HL-60 (cell line): ENCODE measurements at regions not wholly inside any gene's neighbourhood (a gene's known extent, or its start where the extent isn't known, plus 50 kb on each side); places are given as distances from the start of the nearest gene placed in this dataset.

Source experiments
- DNase-seq, 2 experiments: peaks; one replicate each; pipeline ENCODE4 v3.0.0-alpha.2; 2010 to 2020; ENCODE audit warnings: low read depth in 1 of 2, low spot score in 1 of 2
- H3K27ac ChIP-seq: fragments of 250-450 bp; sonication (Bioruptor Pico); replicated peaks from 2 replicates; pipeline ENCODE4 v1.5.1; 2020; ENCODE audit warnings: mild to moderate bottlenecking, moderate library complexity
- H3K27me3 ChIP-seq: fragments of 250-450 bp; sonication (Bioruptor Pico); 2 replicates; pipeline ENCODE4 v1.5.1; 2021; ENCODE audit warnings: mild to moderate bottlenecking, moderate library complexity; ENCODE audit not compliant: insufficient read depth, poor library complexity, severe bottlenecking
- H3K4me3 ChIP-seq: replicated peaks from 2 replicates; pipeline ENCODE4 v1.5.1; 2011; ENCODE audit warnings: mild to moderate bottlenecking, control low read depth, low read length; ENCODE audit not compliant: insufficient read depth
- GABPA ChIP-seq: IDR thresholded peaks from 2 replicates; pipeline ENCODE4 v1.6.1; 2012; ENCODE audit warnings: low read depth
- POLR2AphosphoS5 ChIP-seq: IDR thresholded peaks from 2 replicates; pipeline ENCODE4 v1.6.1; 2012; ENCODE audit warnings: low read depth
- SPI1 ChIP-seq: IDR thresholded peaks from 2 replicates; pipeline ENCODE4 v1.6.1; 2012; ENCODE audit warnings: low read depth, mild to moderate bottlenecking, borderline replicate concordance
- TF ChIP-seq, protein P1 (sequence below): IDR thresholded peaks from one replicate; pipeline ENCODE4 v1.5.1; 2011; ENCODE audit warnings: low read length, control low read depth, inconsistent platforms; ENCODE audit not compliant: insufficient read depth
- TF ChIP-seq, protein P2 (sequence below): IDR thresholded peaks from 2 replicates; pipeline ENCODE4 v1.6.1; 2012; ENCODE audit warnings: low read depth; ENCODE audit not compliant: insufficient replicate concordance

GRCh38 chr1:219333626-219334025 lies 159.9 kb downstream of the LYPLAL1 start:
- H3K27ac ChIP-seq, result no peak overlapping the region
- DNase-seq, result no peak
- no peaks in the 10 kb centered on the region for H3K27me3 ChIP-seq
- TF ChIP-seq GABPA, result no peak
- no peak overlapping the region for H3K4me3 ChIP-seq

GRCh38 chr1:219331424-219331823 lies 157.7 kb downstream of the LYPLAL1 start:
- Histone ChIP-seq H3K27me3 (no peaks in the 10 kb centered on the region), H3K27ac (no peak overlapping the region), H3K4me3 (no peak overlapping the region)
- no peak for DNase-seq
- TF ChIP-seq SPI1 (no peak), GABPA (no peak), POLR2AphosphoS5 (no peak)
- TF ChIP-seq, protein P1, sequence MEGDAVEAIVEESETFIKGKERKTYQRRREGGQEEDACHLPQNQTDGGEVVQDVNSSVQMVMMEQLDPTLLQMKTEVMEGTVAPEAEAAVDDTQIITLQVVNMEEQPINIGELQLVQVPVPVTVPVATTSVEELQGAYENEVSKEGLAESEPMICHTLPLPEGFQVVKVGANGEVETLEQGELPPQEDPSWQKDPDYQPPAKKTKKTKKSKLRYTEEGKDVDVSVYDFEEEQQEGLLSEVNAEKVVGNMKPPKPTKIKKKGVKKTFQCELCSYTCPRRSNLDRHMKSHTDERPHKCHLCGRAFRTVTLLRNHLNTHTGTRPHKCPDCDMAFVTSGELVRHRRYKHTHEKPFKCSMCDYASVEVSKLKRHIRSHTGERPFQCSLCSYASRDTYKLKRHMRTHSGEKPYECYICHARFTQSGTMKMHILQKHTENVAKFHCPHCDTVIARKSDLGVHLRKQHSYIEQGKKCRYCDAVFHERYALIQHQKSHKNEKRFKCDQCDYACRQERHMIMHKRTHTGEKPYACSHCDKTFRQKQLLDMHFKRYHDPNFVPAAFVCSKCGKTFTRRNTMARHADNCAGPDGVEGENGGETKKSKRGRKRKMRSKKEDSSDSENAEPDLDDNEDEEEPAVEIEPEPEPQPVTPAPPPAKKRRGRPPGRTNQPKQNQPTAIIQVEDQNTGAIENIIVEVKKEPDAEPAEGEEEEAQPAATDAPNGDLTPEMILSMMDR, result no peak
- TF ChIP-seq, protein P2, sequence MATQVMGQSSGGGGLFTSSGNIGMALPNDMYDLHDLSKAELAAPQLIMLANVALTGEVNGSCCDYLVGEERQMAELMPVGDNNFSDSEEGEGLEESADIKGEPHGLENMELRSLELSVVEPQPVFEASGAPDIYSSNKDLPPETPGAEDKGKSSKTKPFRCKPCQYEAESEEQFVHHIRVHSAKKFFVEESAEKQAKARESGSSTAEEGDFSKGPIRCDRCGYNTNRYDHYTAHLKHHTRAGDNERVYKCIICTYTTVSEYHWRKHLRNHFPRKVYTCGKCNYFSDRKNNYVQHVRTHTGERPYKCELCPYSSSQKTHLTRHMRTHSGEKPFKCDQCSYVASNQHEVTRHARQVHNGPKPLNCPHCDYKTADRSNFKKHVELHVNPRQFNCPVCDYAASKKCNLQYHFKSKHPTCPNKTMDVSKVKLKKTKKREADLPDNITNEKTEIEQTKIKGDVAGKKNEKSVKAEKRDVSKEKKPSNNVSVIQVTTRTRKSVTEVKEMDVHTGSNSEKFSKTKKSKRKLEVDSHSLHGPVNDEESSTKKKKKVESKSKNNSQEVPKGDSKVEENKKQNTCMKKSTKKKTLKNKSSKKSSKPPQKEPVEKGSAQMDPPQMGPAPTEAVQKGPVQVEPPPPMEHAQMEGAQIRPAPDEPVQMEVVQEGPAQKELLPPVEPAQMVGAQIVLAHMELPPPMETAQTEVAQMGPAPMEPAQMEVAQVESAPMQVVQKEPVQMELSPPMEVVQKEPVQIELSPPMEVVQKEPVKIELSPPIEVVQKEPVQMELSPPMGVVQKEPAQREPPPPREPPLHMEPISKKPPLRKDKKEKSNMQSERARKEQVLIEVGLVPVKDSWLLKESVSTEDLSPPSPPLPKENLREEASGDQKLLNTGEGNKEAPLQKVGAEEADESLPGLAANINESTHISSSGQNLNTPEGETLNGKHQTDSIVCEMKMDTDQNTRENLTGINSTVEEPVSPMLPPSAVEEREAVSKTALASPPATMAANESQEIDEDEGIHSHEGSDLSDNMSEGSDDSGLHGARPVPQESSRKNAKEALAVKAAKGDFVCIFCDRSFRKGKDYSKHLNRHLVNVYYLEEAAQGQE, result no peak

DNA sequence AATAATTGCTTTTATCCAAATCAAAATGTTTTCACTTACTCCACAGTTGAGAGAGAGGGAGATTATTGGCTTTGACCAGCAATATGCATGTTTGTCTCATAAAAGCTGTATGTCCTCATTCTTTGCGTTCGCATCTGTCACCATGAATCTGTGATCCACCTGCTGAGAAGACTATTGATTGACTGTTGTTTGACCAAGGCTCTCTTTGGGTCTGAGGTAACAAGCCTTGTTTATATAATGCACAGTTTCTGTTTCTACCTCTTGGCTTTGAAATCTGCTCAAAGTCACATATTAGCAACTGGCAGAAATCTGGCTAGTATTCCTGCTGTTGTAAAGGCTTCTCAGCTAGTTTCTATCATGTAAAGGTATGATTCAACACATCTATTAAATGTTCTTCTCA lies 157.0 kb downstream of the LYPLAL1 start:
- TF ChIP-seq, protein P1, result no peak
- TF ChIP-seq, protein P2, result no peak
- TF ChIP-seq SPI1 (no peak), POLR2AphosphoS5 (no peak), GABPA (no peak)
- Histone ChIP-seq H3K4me3 (no peak overlapping the region), H3K27ac (no peak overlapping the region), H3K27me3 (no peaks in the 10 kb centered on the region)
- DNase-seq, result no peak

GRCh38 chr1:219330001-219330400 lies 156.3 kb downstream of the LYPLAL1 start:
- Histone ChIP-seq H3K4me3 (no peak overlapping the region), H3K27ac (no peak overlapping the region), H3K27me3 (no peaks in the 10 kb centered on the region)
- DNase-seq, result no peak
- TF ChIP-seq, protein P1, result no peak
- TF ChIP-seq SPI1 (no peak), POLR2AphosphoS5 (no peak), GABPA (no peak)
- TF ChIP-seq, protein P2, result no peak
